H9 (cell line): ENCODE measurements at regions not wholly inside any gene's neighbourhood (a gene's known extent, or its start where the extent isn't known, plus 50 kb on each side); places are given as distances from the start of the nearest gene placed in this dataset.

ENCODE experiments used
- DNase-seq: peaks from one replicate; pipeline ENCODE4 v3.0.0-alpha.2; 2017
- H2AFZ ChIP-seq: one replicate; pipeline ENCODE4 v1.6.1; 2013; ENCODE audit warnings: mild to moderate bottlenecking, low read length, control low read depth, moderate library complexity
- H2AK5ac ChIP-seq: 2 replicates; pipeline ENCODE4 v1.6.1; 2013; ENCODE audit warnings: low read length, control low read depth, mixed read lengths; ENCODE audit not compliant: insufficient read length
- H2BK120ac ChIP-seq: one replicate; pipeline ENCODE4 v1.6.1; 2013; ENCODE audit warnings: low read depth, mild to moderate bottlenecking, low read length, control low read depth, inconsistent platforms; ENCODE audit not compliant: poor library complexity, severe bottlenecking
- H2BK12ac ChIP-seq: 2 replicates; pipeline ENCODE4 v1.6.1; 2013; ENCODE audit warnings: low read length, control low read depth, mixed read lengths, low read depth; ENCODE audit not compliant: insufficient read length
- H2BK15ac ChIP-seq: 2 replicates; pipeline ENCODE4 v1.6.1; 2013; ENCODE audit warnings: low read depth, low read length, control low read depth
- H2BK20ac ChIP-seq: one replicate; pipeline ENCODE4 v1.6.1; 2013; ENCODE audit warnings: low read depth, mild to moderate bottlenecking, low read length, control low read depth, inconsistent platforms; ENCODE audit not compliant: poor library complexity, severe bottlenecking
- H2BK5ac ChIP-seq: 2 replicates; pipeline ENCODE4 v1.6.1; 2013; ENCODE audit warnings: low read length, control low read depth, mixed read lengths; ENCODE audit not compliant: insufficient read length
- H3K14ac ChIP-seq: 2 replicates; pipeline ENCODE4 v1.6.1; 2013; ENCODE audit warnings: low read length, control low read depth; ENCODE audit not compliant: insufficient read depth
- H3K18ac ChIP-seq: 2 replicates; pipeline ENCODE4 v1.6.1; 2013; ENCODE audit warnings: low read depth, mild to moderate bottlenecking, mixed read lengths, low read length, control low read depth; ENCODE audit not compliant: insufficient read length
- H3K23ac ChIP-seq: 2 replicates; pipeline ENCODE4 v1.6.1; 2013; ENCODE audit warnings: low read length, control low read depth, mixed read lengths, low read depth; ENCODE audit not compliant: insufficient read length
- H3K23me2 ChIP-seq: 2 replicates; pipeline ENCODE4 v1.6.1; 2013; ENCODE audit warnings: low read depth, mild to moderate bottlenecking, mixed read lengths, low read length, control low read depth; ENCODE audit not compliant: insufficient read length, poor library complexity, severe bottlenecking
- H3K27ac ChIP-seq: 2 replicates; pipeline ENCODE4 v1.5.1; 2013; ENCODE audit warnings: low read length, control low read depth, mixed read lengths, low read depth; ENCODE audit not compliant: insufficient read length
- H3K27me3 ChIP-seq: 2 replicates; pipeline ENCODE4 v1.6.1; 2013; ENCODE audit warnings: low read length, control low read depth, inconsistent platforms; ENCODE audit not compliant: insufficient read depth
- H3K4ac ChIP-seq: 2 replicates; pipeline ENCODE4 v1.6.1; 2013; ENCODE audit warnings: low read depth, mild to moderate bottlenecking, control low read depth, inconsistent platforms, low read length, moderate library complexity
- H3K4me1 ChIP-seq: 2 replicates; pipeline ENCODE4 v1.6.1; 2013; ENCODE audit warnings: low read length, control low read depth, inconsistent platforms; ENCODE audit not compliant: insufficient read depth
- H3K4me2 ChIP-seq: 2 replicates; pipeline ENCODE4 v1.6.1; 2013; ENCODE audit warnings: low read length, control low read depth, mixed read lengths; ENCODE audit not compliant: insufficient read length, insufficient read depth
- H3K56ac ChIP-seq: 2 replicates; pipeline ENCODE4 v1.6.1; 2013; ENCODE audit warnings: low read depth, mild to moderate bottlenecking, mixed read lengths, low read length, control low read depth; ENCODE audit not compliant: insufficient read length
- H3K79me1 ChIP-seq: 2 replicates; pipeline ENCODE4 v1.6.1; 2013; ENCODE audit warnings: low read depth, mild to moderate bottlenecking, moderate library complexity, low read length, control low read depth, inconsistent platforms; ENCODE audit not compliant: insufficient read depth, poor library complexity, severe bottlenecking
- H3K79me2 ChIP-seq: 2 replicates; pipeline ENCODE4 v1.6.1; 2013; ENCODE audit warnings: low read length, control low read depth, inconsistent platforms; ENCODE audit not compliant: insufficient read depth
- H3K9ac ChIP-seq: 2 replicates; pipeline ENCODE4 v1.6.1; 2013; ENCODE audit warnings: low read length, control low read depth, mixed read lengths; ENCODE audit not compliant: insufficient read length; ENCODE audit errors: extremely low read depth
- H3K9me3 ChIP-seq: one replicate; pipeline ENCODE4 v1.6.1; 2013; ENCODE audit warnings: low read depth, low read length, inconsistent platforms; ENCODE audit not compliant: control insufficient read depth
- H3T11ph ChIP-seq: one replicate; pipeline ENCODE4 v1.6.1; 2013; ENCODE audit warnings: mild to moderate bottlenecking, low read length, control low read depth, inconsistent platforms
- H4K20me1 ChIP-seq: one replicate; pipeline ENCODE4 v1.6.1; 2013; ENCODE audit not compliant: control insufficient read depth, insufficient read length, insufficient read depth
- H4K5ac ChIP-seq: 2 replicates; pipeline ENCODE4 v1.6.1; 2013; ENCODE audit warnings: low read depth, mild to moderate bottlenecking, mixed read lengths, low read length, control low read depth; ENCODE audit not compliant: insufficient read length
- H4K8ac ChIP-seq: replicated peaks from 2 replicates; pipeline ENCODE4 v1.6.1; 2013; ENCODE audit warnings: low read length, control low read depth, mixed read lengths, low read depth; ENCODE audit not compliant: insufficient read length
- H4K91ac ChIP-seq: 2 replicates; pipeline ENCODE4 v1.6.1; 2013; ENCODE audit warnings: low read depth, mild to moderate bottlenecking, moderate library complexity, mixed read lengths, low read length, control low read depth; ENCODE audit not compliant: insufficient read length
- H3K27ac Mint-ChIP-seq, 3 experiments: 2 replicates in 2 of 3; 3 replicates in 1 of 3; pipeline ENCODE4 v1.8.0; 2020 to 2021; ENCODE audit warnings: mixed read lengths in 3 of 3, mild to moderate bottlenecking in 1 of 3, moderate library complexity in 1 of 3
- H3K27me3 Mint-ChIP-seq: 2 replicates; pipeline ENCODE4 v1.8.0; 2021; ENCODE audit warnings: low read depth, mild to moderate bottlenecking, moderate library complexity, mixed read lengths
- H3K36me3 Mint-ChIP-seq, 3 experiments: 2 replicates in 2 of 3; 3 replicates in 1 of 3; pipeline ENCODE4 v1.8.0; 2020 to 2021; ENCODE audit warnings: low read depth in 3 of 3, mixed read lengths in 3 of 3; ENCODE audit not compliant: insufficient read depth in 1 of 3
- H3K4me1 Mint-ChIP-seq, 2 experiments: 2 replicates each; pipeline ENCODE4 v1.8.0; 2020; ENCODE audit warnings: mixed read lengths in 2 of 2
- H3K4me3 Mint-ChIP-seq, 2 experiments: 2 replicates in 1 of 2; 3 replicates in 1 of 2; pipeline ENCODE4 v1.8.0; 2020 to 2021; ENCODE audit warnings: mild to moderate bottlenecking in 2 of 2, mixed read lengths in 2 of 2, moderate library complexity in 1 of 2
- H3K9me3 Mint-ChIP-seq, 2 experiments: 2 replicates in 1 of 2; 3 replicates in 1 of 2; pipeline ENCODE4 v1.8.0; 2020; ENCODE audit warnings: mild to moderate bottlenecking in 2 of 2, mixed read lengths in 2 of 2, moderate library complexity in 1 of 2
- CTCF ChIP-seq: fragments of 200-600 bp; sonication (generic); conservative IDR thresholded peaks from 3 replicates; pipeline ENCODE4 v1.8.0; 2021; ENCODE audit warnings: antibody characterized with exemption, mild to moderate bottlenecking
- WGBS: extraction: QIAGEN DNeasy Blood & Tissue Kit; methylation state at CpG from one replicate; pipeline ENCODE4 v1.1.7; 2013; ENCODE audit warnings: missing lambda C conversion rate, low lambda C conversion rate, mixed read lengths; ENCODE audit not compliant: insufficient read length; ENCODE audit errors: extremely low coverage; 5-methylcytosine and 5-hydroxymethylcytosine counted together

DNA sequence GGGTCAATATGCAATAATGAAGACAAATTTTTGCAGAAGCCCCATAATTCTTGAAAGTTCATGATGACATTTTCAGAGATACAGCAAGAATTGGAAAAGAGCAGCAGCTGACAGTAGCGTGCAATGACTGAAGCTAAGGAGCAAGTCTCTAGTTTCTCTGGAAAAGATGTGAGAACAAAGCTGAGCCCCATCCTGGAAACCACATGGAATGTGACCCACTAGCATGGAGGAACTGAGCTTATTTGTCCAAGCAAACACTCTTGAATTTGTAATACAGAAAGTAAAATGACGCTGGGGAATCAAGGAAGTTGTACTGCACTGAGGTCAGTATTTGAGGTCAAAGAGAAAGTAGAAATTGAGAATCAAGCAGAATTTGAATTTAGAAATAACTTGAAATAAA lies 1447.2 kb downstream of the FSTL5 start:
- no peak overlapping the region for H3K27ac Mint-ChIP-seq
- no peak overlapping the region for H3K4me3 Mint-ChIP-seq
- Histone ChIP-seq H3K14ac (no peak overlapping the region), H3T11ph (no peak overlapping the region), H3K27ac (no peak overlapping the region), H3K79me1 (no peaks in the 10 kb centered on the region), H3K23ac (no peak overlapping the region), H2BK20ac (no peak overlapping the region), H3K18ac (no peak overlapping the region), H3K4me2 (no peak overlapping the region), H3K79me2 (no peaks in the 10 kb centered on the region), H2AK5ac (no peak overlapping the region), H3K27me3 (no peaks in the 10 kb centered on the region), H2BK5ac (no peak overlapping the region), H3K23me2 (no peaks in the 10 kb centered on the region), H4K20me1 (no peaks in the 10 kb centered on the region), H3K9ac (no peak overlapping the region), H3K4ac (no peak overlapping the region), H3K9me3 (no peaks in the 10 kb centered on the region), H2BK15ac (no peak overlapping the region), H4K8ac (no peak overlapping the region), H4K5ac (no peak overlapping the region), H2BK12ac (no peak overlapping the region), H3K56ac (no peak overlapping the region), H2BK120ac (no peak overlapping the region), H2AFZ (no peak overlapping the region), H3K4me1 (no peaks in the 10 kb centered on the region), H4K91ac (no peak overlapping the region)
- no peaks in the 10 kb centered on the region for H3K36me3 Mint-ChIP-seq
- no peak for TF ChIP-seq CTCF
- DNase-seq, result no peak
- H3K27me3 Mint-ChIP-seq, result no peaks in the 10 kb centered on the region
- no peaks in the 10 kb centered on the region for H3K9me3 Mint-ChIP-seq
- no CpG with 5 or more reads among the region's 2 CpGs for WGBS
- H3K4me1 Mint-ChIP-seq, result no peaks in the 10 kb centered on the region
